Parathyroid adenoma (tissue), 2 donors: ENCODE measurements at regions not wholly inside any gene's neighbourhood (a gene's known extent, or its start where the extent isn't known, plus 50 kb on each side); places are given as distances from the start of the nearest gene placed in this dataset.

Experiments
- H2AFZ ChIP-seq: fragments of 300-600 bp; sonication (generic); one replicate; pipeline ENCODE4 v1.7.0; 2017; ENCODE audit warnings: antibody characterized with exemption, mild to moderate bottlenecking
- H3K27ac ChIP-seq: fragments of 300-600 bp; sonication (generic); one replicate; pipeline ENCODE4 v1.7.0; 2017
- H3K27me3 ChIP-seq: fragments of 300-600 bp; sonication (generic); one replicate; pipeline ENCODE4 v1.7.0; 2017; ENCODE audit warnings: low read length; ENCODE audit not compliant: control insufficient read depth, insufficient read depth
- H3K36me3 ChIP-seq: fragments of 300-600 bp; sonication (generic); one replicate; pipeline ENCODE4 v1.7.0; 2017; ENCODE audit warnings: low read length; ENCODE audit not compliant: control insufficient read depth, insufficient read depth
- H3K4me1 ChIP-seq: fragments of 300-600 bp; sonication (generic); one replicate; pipeline ENCODE4 v1.7.0; 2017; ENCODE audit warnings: control low read depth
- H3K4me2 ChIP-seq: fragments of 300-600 bp; sonication (generic); one replicate; pipeline ENCODE4 v1.7.0; 2017; ENCODE audit warnings: low read length
- H3K4me3 ChIP-seq: fragments of 300-600 bp; sonication (generic); one replicate; pipeline ENCODE4 v1.7.0; 2017; ENCODE audit warnings: low read depth, low read length
- H3K79me2 ChIP-seq: fragments of 300-600 bp; sonication (generic); one replicate; pipeline ENCODE4 v1.7.0; 2017; ENCODE audit warnings: control low read depth
- H3K9ac ChIP-seq: fragments of 300-600 bp; sonication (generic); one replicate; pipeline ENCODE4 v1.7.0; 2017; ENCODE audit warnings: mild to moderate bottlenecking
- H3K9me3 ChIP-seq: fragments of 300-600 bp; sonication (generic); one replicate; pipeline ENCODE4 v1.7.0; 2017; ENCODE audit warnings: low read length; ENCODE audit not compliant: control insufficient read depth
- CTCF ChIP-seq: fragments of 300-600 bp; sonication (generic); IDR thresholded peaks from one replicate; pipeline ENCODE4 v1.7.0; 2017; ENCODE audit warnings: antibody characterized with exemption, mild to moderate bottlenecking
- donor health status: primary hyperparathyroidism.

- Histone ChIP-seq H3K9ac (no peak overlapping the region), H3K4me2 (no peak overlapping the region), H3K27me3 (no peaks in the 10 kb centered on the region), H2AFZ (no peak overlapping the region), H3K79me2 (no peaks in the 10 kb centered on the region), H3K4me1 (no peaks in the 10 kb centered on the region), H3K27ac (no peak overlapping the region), H3K9me3 (peaks cover 5% of the 10 kb centered on the region), H3K36me3 (no peaks in the 10 kb centered on the region), H3K4me3 (no peak overlapping the region)
- TF ChIP-seq CTCF, result no peak
These were observed 197.0 kb upstream of the ZPLD1 start for GRCh38 chr3:102237838-102238237.

DNA sequence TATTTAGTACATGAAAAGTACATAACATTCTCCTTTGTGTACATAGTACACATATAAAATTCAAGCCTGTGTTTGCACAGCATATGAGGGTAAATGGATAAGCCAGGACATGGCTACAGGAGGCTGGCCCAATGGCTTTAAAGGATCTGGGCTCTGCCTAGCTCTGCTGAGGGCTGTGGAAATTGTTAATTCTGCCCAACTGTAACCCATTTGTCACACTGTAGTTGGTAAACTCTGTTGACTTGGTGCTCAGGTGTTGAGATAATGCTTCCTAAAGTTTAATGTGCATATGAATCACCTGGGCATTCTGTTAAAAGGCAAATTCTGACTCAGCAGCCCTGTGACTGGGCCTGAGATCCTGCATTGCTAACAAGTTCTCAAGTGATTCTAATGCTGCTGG, 196.5 kb upstream of the ZPLD1 start:
- Histone ChIP-seq H3K79me2 (no peaks in the 10 kb centered on the region), H3K9me3 (peaks cover 5% of the 10 kb centered on the region), H2AFZ (no peak overlapping the region), H3K27ac (no peak overlapping the region), H3K36me3 (no peaks in the 10 kb centered on the region), H3K4me1 (no peaks in the 10 kb centered on the region), H3K4me3 (no peak overlapping the region), H3K27me3 (no peaks in the 10 kb centered on the region), H3K9ac (no peak overlapping the region), H3K4me2 (no peak overlapping the region)
- no peak for TF ChIP-seq CTCF

- no peaks in the 10 kb centered on the region for H3K36me3 ChIP-seq
- H3K27me3 ChIP-seq, result no peaks in the 10 kb centered on the region
- H2AFZ ChIP-seq, result no peak overlapping the region
- H3K4me2 ChIP-seq, result no peak overlapping the region
- H3K79me2 ChIP-seq, result no peaks in the 10 kb centered on the region
- no peak overlapping the region for H3K27ac ChIP-seq
- peaks cover 5% of the 10 kb centered on the region for H3K9me3 ChIP-seq
- H3K4me1 ChIP-seq, result no peaks in the 10 kb centered on the region
- no peak overlapping the region for H3K4me3 ChIP-seq
- H3K9ac ChIP-seq, result no peak overlapping the region
- no peak for TF ChIP-seq CTCF
These were observed 194.1 kb upstream of the ZPLD1 start for GRCh38 chr3:102240720-102241119.

- H3K79me2 ChIP-seq, result no peaks in the 10 kb centered on the region
- H3K27me3 ChIP-seq, result no peaks in the 10 kb centered on the region
- no peak overlapping the region for H2AFZ ChIP-seq
- no peak for TF ChIP-seq CTCF
- H3K9ac ChIP-seq, result no peak overlapping the region
- no peak overlapping the region for H3K4me3 ChIP-seq
- H3K36me3 ChIP-seq, result no peaks in the 10 kb centered on the region
- no peak overlapping the region for H3K27ac ChIP-seq
- no peaks in the 10 kb centered on the region for H3K4me1 ChIP-seq
- no peaks in the 10 kb centered on the region for H3K9me3 ChIP-seq
- no peak overlapping the region for H3K4me2 ChIP-seq
These were observed 185.7 kb upstream of the ZPLD1 start for GRCh38 chr3:102248981-102249705.

DNA sequence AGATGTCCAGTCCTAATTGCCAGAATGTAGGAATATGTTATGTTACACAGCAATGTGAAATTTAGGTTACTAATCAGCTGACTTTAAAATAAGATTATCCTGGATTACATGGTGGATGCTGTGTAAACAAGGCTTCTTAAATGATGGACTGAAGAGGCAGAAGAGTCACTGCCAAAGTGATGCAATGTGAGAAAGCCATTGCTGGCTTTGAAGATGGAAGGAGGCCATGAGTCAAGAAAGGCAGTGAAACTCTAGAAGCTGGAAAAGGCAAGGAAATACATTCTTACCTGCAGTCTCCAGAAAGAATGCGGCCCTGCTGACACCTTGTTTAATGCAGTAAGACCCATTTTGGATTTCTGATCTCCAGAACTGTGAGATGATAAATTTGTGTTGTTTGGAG, 179.1 kb upstream of the ZPLD1 start:
- Histone ChIP-seq H3K4me3 (no peak overlapping the region), H3K9ac (no peak overlapping the region), H3K9me3 (no peaks in the 10 kb centered on the region), H3K36me3 (no peaks in the 10 kb centered on the region), H3K4me1 (no peaks in the 10 kb centered on the region), H3K27me3 (no peaks in the 10 kb centered on the region), H3K79me2 (no peaks in the 10 kb centered on the region), H3K4me2 (no peak overlapping the region), H2AFZ (no peak overlapping the region), H3K27ac (no peak overlapping the region)
- TF ChIP-seq CTCF, result no peak
